Neural cell (in vitro differentiated cells): ENCODE measurements at regions not wholly inside any gene's neighbourhood (a gene's known extent, or its start where the extent isn't known, plus 50 kb on each side); places are given as distances from the start of the nearest gene placed in this dataset.

ENCODE experiments used
- H2AFZ ChIP-seq: fragments of 200-600, 300-800 bp; sonication (generic), shearing (Covaris generic); 2 replicates; pipeline ENCODE4 v1.6.0; 2014; ENCODE audit warnings: low read depth, mild to moderate bottlenecking, antibody characterized with exemption, low read length, moderate library complexity
- H3F3A ChIP-seq: fragments of 200-600 bp; shearing (Covaris generic); 2 replicates; pipeline ENCODE4 v1.6.1; 2016; ENCODE audit warnings: mild to moderate bottlenecking, moderate library complexity, mixed read lengths, antibody characterized with exemption, low read length; ENCODE audit not compliant: insufficient read depth, poor library complexity, severe bottlenecking
- H3K27ac ChIP-seq: fragments of 200-600, 300-800 bp; sonication (generic), shearing (Covaris generic); 2 replicates; pipeline ENCODE4 v1.5.1; 2014; ENCODE audit warnings: mild to moderate bottlenecking, low read length, moderate library complexity
- H3K27me3 ChIP-seq: fragments of 300-800, 200-600 bp; sonication (generic), shearing (Covaris generic); 2 replicates; pipeline ENCODE4 v1.6.0; 2014; ENCODE audit warnings: mild to moderate bottlenecking, low read depth, low read length, moderate library complexity; ENCODE audit not compliant: insufficient read depth
- H3K36me3 ChIP-seq: fragments of 300-800, 200-600 bp; sonication (generic), shearing (Covaris generic); 2 replicates; pipeline ENCODE4 v1.5.1; 2014; ENCODE audit warnings: mild to moderate bottlenecking, antibody characterized with exemption, low read length, moderate library complexity; ENCODE audit not compliant: insufficient read depth
- H3K4me2 ChIP-seq: fragments of 300-800, 200-600 bp; sonication (generic), shearing (Covaris generic); 2 replicates; pipeline ENCODE4 v1.6.0; 2014; ENCODE audit warnings: mild to moderate bottlenecking, low read length
- H3K4me3 ChIP-seq: fragments of 300-800, 200-600 bp; sonication (generic), shearing (Covaris generic); 2 replicates; pipeline ENCODE4 v1.5.1; 2014; ENCODE audit warnings: mild to moderate bottlenecking, low read length, moderate library complexity
- H3K79me2 ChIP-seq: fragments of 200-600 bp; shearing (Covaris generic); replicated peaks from 2 replicates; pipeline ENCODE4 v1.6.0; 2014; ENCODE audit warnings: mild to moderate bottlenecking, low read length, moderate library complexity; ENCODE audit not compliant: insufficient read depth
- H3K9ac ChIP-seq: fragments of 300-800, 200-600 bp; sonication (generic), shearing (Covaris generic); 2 replicates; pipeline ENCODE4 v1.6.1; 2016; ENCODE audit warnings: mild to moderate bottlenecking, low read length, mixed read lengths
- H3K9me2 ChIP-seq: fragments of 200-600 bp; shearing (Covaris generic); 2 replicates; pipeline ENCODE4 v1.6.1; 2016; ENCODE audit warnings: mild to moderate bottlenecking, low read length, mixed read lengths; ENCODE audit not compliant: insufficient read depth
- H3K9me3 ChIP-seq: fragments of 200-600, 300-800 bp; sonication (generic), shearing (Covaris generic); 2 replicates; pipeline ENCODE4 v1.6.1; 2016; ENCODE audit warnings: mild to moderate bottlenecking, mixed run types, low read length, moderate library complexity, mixed read lengths
- H4K20me1 ChIP-seq: fragments of 200-600 bp; shearing (Covaris generic); 2 replicates; pipeline ENCODE4 v1.6.1; 2016; ENCODE audit warnings: mild to moderate bottlenecking, mixed run types; ENCODE audit not compliant: insufficient read depth
- CTCF ChIP-seq: fragments of 450-650 bp; IDR thresholded peaks from 2 replicates; pipeline ENCODE4 v1.5.1; 2014; ENCODE audit warnings: antibody characterized with exemption, mild to moderate bottlenecking, moderate library complexity; ENCODE audit not compliant: poor library complexity, severe bottlenecking
- EP300 ChIP-seq: fragments of 450-650 bp; conservative IDR thresholded peaks from 2 replicates; pipeline ENCODE4 v1.6.1; 2014; ENCODE audit warnings: antibody characterized with exemption, mild to moderate bottlenecking, moderate library complexity; ENCODE audit not compliant: poor library complexity, severe bottlenecking
- EZH2 ChIP-seq: fragments of 200-600, 300-800 bp; shearing (Covaris generic), sonication (generic); IDR thresholded peaks from 2 replicates; pipeline ENCODE4 v1.6.1; 2014; ENCODE audit warnings: antibody characterized with exemption, low read length, borderline replicate concordance, mild to moderate bottlenecking; ENCODE audit not compliant: insufficient read depth, poor library complexity, severe bottlenecking
- MXI1 ChIP-seq: fragments of 450-650 bp; conservative IDR thresholded peaks from 2 replicates; pipeline ENCODE4 v1.6.1; 2014; ENCODE audit warnings: antibody characterized with exemption, mild to moderate bottlenecking; ENCODE audit not compliant: poor library complexity, severe bottlenecking
- POLR2AphosphoS5 ChIP-seq: IDR thresholded peaks from 2 replicates; pipeline ENCODE4 v1.6.1; 2012
- RAD21 ChIP-seq: fragments of 450-650 bp; conservative IDR thresholded peaks from 2 replicates; pipeline ENCODE4 v1.6.1; 2014; ENCODE audit warnings: antibody characterized with exemption, mild to moderate bottlenecking, moderate library complexity
- REST ChIP-seq: IDR thresholded peaks from 2 replicates; pipeline ENCODE4 v1.6.1; 2012; ENCODE audit warnings: borderline replicate concordance
- SMC3 ChIP-seq: fragments of 450-650 bp; conservative IDR thresholded peaks from 2 replicates; pipeline ENCODE4 v1.6.1; 2014; ENCODE audit warnings: antibody characterized with exemption, mild to moderate bottlenecking, moderate library complexity; ENCODE audit not compliant: poor library complexity
- TAF1 ChIP-seq: IDR thresholded peaks from 2 replicates; pipeline ENCODE4 v1.6.1; 2012; ENCODE audit warnings: low read depth

GRCh38 chr11:97743205-97743742 lies 1277.5 kb upstream of the CNTN5 start:
- Histone ChIP-seq H3K9me3 (no peaks in the 10 kb centered on the region), H3F3A (no peaks in the 10 kb centered on the region), H3K27ac (no peak overlapping the region), H4K20me1 (no peaks in the 10 kb centered on the region), H3K4me3 (no peak overlapping the region), H3K27me3 (no peaks in the 10 kb centered on the region), H3K9me2 (no peaks in the 10 kb centered on the region), H3K4me2 (no peak overlapping the region), H3K79me2 (no peaks in the 10 kb centered on the region), H3K9ac (no peak overlapping the region), H2AFZ (no peak overlapping the region), H3K36me3 (no peaks in the 10 kb centered on the region)
- TF ChIP-seq POLR2AphosphoS5 = no peak
- TF ChIP-seq SMC3 = no peak
- no peak for TF ChIP-seq EZH2
- no peak for TF ChIP-seq EP300
- no peak for TF ChIP-seq MXI1
- no peak for TF ChIP-seq REST
- TF ChIP-seq CTCF = no peak
- TF ChIP-seq TAF1 = no peak
- no peak for TF ChIP-seq RAD21

- Histone ChIP-seq H4K20me1 (no peaks in the 10 kb centered on the region), H3K79me2 (no peaks in the 10 kb centered on the region), H3K36me3 (no peaks in the 10 kb centered on the region), H3K9ac (no peak overlapping the region), H3K4me3 (no peak overlapping the region), H3K27me3 (no peaks in the 10 kb centered on the region), H3F3A (no peaks in the 10 kb centered on the region), H3K9me3 (no peaks in the 10 kb centered on the region), H3K9me2 (no peaks in the 10 kb centered on the region), H3K27ac (no peak overlapping the region), H3K4me2 (no peak overlapping the region), H2AFZ (no peak overlapping the region)
- no peak for TF ChIP-seq EZH2
- TF ChIP-seq MXI1 = no peak
- TF ChIP-seq POLR2AphosphoS5 = no peak
- TF ChIP-seq REST = no peak
- TF ChIP-seq TAF1 = no peak
- no peak for TF ChIP-seq EP300
- TF ChIP-seq RAD21 = no peak
- no peak for TF ChIP-seq SMC3
- no peak for TF ChIP-seq CTCF
Measured at GRCh38 chr11:97745515-97746050, 1275.2 kb upstream of the CNTN5 start.
